HG02938 (cell line): ENCODE measurements at regions not wholly inside any gene's neighbourhood (a gene's known extent, or its start where the extent isn't known, plus 50 kb on each side); places are given as distances from the start of the nearest gene placed in this dataset.
"Not testable (repeated sequence)": the region's sequence is repeated elsewhere in the genome, so short reads cannot be mapped to it uniquely, and the experiment has no call there.

Experiments
- ATAC-seq: cut with Tn5 transposase; IDR thresholded peaks from one replicate; pipeline ENCODE4 v1.9.1; 2021; ENCODE audit warnings: mild to moderate bottlenecking, moderate library complexity; ENCODE audit not compliant: unreplicated experiment

DNA sequence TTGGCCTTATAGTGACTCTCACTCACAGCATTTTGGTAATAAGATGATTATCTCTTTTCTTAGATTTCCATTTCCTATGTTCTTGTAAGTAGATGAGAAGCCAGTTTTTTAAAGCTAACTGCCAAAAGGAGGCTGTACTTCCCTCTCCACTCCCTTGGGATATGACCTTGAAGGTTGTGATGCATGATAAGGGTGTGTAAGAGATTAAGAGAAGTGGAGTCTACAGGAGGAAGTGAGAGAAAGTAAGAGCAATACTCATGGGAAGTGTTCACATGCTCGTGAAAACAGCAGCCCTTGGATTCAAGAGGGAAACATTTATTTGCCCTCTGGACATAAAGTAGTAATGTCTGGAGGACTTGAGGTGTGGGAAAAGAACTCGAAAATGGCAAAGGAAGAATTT is 171.5 kb downstream of the EVA1A start:
- ATAC-seq = no peak

DNA sequence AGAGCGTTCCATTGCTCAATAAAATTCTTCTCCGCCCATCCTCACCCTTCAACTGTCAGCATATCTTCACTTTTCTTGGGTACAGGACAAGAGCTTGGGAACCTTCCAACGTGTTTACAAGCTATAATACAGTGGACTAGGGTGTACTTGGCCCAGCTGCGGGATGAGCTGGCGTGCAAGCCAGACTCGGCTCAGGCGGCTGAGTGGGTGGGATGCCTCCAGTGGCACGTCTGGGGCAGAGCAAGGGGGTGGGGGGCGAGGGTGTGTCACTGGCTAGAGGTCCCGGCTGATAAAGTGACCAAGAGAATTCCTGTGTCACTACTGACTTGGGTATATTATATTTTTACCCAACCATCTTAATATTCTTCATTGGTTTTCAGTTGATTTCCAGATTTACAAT is 179.7 kb downstream of the EVA1A start:
- no peak for ATAC-seq

DNA sequence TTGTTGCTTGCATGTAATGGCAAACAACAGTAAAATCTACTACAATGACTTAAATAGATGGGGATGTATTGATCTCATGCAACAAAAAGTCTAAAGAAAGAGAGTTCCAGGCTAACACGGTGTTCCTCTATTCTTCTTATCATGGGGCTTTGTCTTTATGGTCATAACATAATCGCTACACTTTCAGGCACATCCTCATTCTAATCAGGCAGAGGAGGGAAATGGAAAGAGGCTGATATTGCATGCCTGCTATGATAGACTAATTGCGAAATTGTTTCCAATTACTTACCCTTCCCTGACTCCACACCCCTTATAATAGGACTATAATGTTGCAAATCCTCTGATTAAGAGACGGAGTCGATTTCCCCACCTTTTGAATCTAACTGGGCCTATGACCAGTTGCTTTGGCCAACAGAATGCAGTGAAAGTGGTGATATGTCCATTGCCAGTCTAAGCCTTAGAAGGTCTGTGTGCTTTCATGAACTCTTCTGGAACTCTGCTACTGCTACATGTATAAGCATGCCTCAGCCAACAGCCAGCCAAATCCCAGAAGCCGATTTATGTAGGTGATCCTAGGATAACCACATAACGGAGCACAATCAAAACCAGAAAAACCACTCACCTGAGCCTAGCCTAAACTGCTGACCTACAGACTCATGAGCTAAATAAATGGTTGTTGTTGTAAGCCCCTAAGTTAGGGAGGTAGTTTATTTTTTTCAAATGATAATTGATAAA is 180.3 kb upstream of the TACR1 start:
- ATAC-seq = no peak

DNA sequence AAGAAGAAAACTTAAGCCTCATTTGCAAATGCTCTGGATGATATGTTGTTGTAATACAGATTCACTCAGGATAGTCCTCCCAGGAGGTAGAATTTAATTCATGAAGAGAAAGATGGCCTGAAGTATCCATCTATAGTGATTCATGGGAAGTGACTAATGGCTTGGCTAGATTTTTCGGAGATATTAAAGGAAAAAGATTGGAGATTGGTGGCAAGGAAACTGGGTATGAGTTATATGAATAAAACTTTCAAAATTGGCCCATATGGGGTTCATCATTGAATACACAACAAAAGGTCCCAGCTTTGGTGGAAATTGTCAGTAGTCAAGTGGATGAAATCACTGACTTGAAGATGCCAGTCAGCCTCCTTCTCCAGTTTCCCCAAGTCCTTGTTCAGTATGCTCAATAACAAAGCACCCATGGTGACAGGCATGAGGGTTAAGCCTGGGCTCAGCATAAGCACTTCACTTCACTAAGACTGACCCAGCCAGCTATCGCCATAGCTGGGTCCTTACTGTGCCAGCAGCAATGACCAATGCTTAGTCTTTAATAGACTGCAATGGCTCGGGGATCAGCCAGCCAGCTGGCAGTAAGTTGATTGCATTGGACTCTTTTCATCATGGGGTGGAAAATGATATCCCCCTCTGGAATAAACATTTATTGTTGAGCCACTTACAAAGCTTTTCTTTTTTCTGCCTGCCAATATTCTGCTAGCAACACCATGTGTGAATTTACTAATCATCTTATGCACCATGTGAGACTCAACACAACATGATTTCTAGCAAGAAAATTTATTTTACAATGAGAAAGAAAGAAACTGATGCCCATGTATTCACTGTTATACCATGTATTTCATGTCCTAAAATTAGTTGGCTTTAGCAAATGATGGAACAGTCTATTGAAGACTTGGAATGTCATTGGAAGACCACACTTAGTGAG is 176.6 kb upstream of the TACR1 start:
- no peak for ATAC-seq

DNA sequence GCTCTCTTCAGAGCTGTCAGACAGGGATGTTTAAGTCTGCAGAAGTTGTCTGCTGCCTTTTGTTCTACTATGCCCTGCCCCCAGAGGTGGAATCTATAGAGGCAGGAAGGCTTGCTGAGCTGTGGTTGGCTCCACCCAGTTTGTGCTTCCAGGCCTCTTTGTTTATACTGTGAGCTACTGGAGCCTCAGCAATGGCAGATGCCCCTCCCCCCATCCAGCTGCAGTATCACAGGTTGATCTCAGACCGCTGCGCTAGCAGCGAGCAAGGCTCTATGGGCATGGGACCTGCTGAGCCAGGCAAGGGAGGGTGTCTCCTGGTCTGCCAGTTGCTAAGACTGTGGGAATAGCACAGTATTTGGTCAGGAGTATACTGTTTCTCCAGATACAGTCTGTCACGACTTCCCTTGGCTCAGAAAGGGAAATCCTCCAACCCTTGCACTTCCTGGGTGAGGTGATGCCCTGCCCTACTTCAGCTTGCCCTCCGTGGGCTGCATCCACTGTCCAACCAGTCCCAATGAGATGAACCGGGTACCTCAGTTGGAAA is 175.2 kb upstream of the TACR1 start:
- ATAC-seq = not testable (repeated sequence)

DNA sequence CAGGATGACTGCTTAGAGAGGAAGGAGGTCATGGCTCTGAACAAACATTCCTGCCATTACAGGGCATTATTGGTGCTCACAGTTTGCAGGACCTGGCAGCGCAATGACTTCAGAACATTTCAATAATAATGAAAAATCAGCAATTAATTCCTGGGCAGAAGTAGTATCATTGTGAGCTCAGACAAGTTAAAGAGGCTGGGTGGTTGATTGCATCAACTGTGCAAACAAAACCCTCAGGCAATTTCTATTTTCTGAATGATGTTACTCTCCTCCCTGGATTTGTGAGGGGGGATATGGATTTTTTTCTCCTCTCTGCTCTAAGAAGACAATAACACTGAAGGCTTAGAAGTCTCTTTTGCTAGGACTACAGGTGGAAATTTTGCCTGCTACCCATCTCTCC is 168.1 kb upstream of the TACR1 start:
- no peak for ATAC-seq

DNA sequence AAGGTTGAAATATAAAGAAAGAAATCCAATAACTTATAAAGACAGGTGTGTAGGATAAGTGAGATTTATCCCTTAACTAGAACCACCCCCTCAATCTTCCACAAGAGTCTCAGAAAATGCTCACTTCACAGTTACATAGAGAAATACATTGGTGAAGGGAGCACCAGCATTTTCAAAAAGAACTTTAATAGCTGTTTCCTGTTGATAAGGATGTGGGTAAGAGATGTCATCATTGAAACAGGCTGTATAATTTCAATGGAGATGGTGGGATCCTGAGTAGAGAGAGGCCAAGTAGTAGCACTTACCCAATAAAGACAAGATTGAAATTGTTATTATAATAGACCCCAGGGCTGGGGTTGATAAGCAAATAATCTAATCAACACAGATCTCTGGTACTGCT is 162.2 kb upstream of the TACR1 start:
- no peak for ATAC-seq

DNA sequence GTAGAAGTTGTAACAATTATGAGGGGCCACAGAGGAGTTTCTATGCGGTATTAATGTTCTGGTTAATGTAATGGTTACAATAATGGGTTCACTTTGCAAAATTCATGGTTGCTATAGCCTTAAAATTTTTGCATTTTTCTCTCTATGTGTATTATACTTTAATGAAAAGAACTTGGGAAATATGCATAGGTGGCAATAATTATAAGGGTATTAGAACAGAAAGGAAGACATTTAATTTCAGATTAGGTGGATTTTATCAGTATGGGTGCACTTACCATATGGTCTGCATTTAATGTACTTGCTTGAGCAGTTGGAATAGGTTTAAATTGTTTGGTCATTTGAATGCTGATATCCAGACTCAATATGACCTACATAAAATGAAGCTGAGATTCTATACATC is 161.6 kb upstream of the TACR1 start:
- no peak for ATAC-seq

DNA sequence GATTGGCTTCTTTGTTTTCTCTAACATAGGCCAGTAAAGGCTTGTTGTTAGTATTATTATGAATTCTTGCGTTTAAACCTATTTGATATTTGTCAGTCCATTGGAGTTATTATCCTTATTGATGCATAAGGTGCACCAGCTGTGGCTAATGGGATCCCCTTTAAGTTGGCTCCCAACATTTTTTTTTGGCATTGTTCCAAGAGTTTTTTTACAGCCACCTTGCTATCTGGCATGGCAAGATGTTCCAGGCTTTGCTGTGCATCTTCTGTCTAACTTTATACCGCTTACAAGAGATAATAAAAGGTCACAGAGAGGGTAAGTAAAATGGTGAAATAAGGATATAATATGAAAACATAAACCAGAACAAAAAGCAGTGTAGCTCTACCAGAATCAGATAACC is 157.5 kb upstream of the TACR1 start:
- ATAC-seq = no peak

DNA sequence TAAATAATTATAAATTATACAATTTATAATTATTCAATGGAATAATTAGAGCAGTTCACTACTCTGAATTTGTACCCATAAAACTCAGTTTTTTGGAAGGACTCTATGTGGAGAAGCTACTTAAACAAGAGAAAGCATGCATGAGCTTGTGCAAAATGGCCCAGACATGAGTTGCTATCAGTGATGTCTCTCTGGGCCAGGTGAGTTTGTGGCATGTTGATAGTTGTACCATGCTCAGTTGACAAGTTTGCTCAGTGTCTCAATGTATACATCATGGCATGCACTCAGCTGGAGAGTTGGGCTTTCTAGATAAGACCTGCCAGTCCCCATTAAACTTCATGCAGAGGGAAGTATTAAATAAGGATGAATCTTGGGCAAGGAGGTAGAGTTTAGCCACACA is 153.8 kb upstream of the TACR1 start:
- ATAC-seq = no peak

DNA sequence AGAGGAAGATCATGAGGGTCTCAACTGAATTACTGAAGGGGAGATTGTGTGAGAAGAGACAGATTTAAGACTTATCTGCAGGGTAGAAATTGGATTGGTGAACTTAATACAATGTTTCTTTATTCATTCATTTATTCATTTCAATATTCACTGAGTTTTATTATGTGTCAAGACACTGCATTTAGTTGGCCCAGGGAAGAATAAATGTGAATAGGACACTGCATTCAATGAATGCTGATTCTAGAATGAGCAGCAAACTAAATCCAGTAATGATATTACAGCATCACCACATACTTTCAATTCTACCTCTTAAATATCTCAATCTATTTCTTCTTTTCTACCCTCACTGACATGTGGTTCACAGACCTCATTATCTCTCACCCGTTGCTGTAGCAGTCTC is 149.0 kb upstream of the TACR1 start:
- ATAC-seq = no peak

DNA sequence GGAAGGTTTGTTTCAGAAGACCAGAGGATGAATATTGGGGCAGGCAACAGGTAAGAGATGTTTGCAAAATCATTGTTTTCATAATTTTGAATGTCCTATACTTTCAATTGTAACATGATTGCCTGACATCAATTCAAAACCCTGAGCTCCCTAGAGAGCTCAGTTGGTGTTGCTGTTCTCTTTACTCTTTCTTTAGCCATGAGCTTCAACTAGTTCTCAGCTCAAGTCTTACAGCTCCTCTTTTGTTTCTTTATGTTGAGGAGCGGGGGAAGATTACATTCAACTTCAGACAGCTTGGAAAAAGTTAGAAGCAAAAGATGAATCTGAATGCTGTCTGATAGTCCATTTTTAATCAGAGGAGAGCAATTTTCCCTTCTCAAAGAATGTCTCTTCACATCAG is 144.8 kb upstream of the TACR1 start:
- no peak for ATAC-seq

DNA sequence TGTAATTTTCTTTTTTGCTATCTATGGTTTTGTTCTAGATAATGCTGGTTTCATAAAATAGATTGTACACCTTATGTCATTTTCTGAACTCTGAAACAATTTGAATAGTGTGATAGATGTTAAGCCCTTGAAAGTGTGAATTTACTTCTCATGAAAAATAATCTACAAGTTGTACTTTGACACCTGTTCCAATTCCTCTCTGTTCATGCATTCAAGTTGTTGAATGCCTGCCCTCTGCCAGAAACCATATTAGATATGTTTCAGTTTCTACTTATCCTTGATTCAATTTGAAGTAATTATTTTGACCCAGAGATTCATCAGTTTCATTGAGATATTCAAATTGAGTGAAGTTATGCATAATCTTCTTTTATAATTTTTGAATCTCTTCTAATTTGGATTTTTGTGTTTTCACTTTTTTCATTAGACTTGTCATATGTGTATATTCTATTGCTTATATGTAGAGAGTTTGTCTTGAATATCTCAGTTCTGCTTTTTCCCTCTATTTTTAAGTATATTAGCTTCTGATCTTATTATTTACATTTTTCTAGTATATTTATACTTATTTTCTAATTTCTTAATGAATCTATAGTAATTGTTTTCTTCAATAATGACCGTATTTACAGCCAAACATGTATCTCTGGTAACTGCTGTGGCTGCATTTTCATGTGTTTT is 143.3 kb upstream of the TACR1 start:
- peak; percentile 72 for ATAC-seq

DNA sequence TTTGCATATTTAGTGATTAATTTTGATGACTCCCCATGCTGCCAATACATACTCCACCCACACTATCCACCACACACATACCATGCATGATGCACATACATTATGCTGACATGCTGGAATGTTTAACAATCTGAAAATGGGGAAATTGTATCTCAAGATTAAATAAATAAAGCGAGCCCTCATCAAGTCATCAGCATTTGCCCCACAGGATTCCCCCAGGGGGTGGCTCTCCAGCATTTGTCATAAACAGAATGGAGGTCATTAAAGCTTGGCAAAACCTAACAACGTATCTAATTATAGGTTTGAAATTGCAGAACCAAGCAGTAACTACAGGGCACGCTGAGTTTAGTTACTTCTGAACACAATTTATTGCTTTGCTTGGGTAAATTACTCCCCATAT is 141.2 kb upstream of the TACR1 start:
- no peak for ATAC-seq

DNA sequence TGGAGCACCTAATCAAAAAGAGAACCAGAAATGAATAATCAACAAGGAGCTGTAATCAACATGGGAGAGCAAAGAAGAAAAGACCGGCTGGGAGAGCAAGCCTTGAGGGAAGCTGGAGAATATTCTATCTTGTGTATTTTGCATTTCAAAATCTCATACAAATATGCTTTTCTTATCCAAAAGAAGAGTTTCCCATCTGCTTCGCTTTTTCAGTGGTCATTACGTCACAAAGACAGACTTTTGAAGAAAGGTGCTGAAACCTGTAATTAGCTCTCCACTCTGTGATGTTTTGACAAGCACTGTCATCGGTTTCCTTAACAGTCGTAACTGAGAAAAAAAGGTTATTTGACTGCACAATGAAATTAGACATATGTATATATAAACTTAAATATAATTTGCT is 139.1 kb upstream of the TACR1 start:
- no peak for ATAC-seq

DNA sequence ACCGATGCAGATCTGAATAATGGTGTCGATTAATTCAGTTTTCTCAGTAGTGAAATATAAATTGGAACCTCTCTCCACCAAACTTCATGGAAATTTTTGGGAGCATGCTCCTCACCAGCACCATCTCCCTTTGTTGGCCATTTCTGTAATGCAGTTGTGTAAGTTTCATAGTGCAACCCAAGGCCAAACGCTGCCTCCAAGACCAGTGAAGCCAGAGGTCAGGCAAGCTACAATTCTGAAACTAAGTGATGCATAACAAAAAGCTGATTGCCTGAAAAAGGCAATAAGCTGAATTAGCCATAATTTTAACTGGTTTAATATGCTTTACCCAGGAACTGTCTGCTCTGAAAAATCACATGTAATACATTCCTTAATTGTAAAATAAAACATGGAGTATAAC is 138.3 kb upstream of the TACR1 start:
- no peak for ATAC-seq

DNA sequence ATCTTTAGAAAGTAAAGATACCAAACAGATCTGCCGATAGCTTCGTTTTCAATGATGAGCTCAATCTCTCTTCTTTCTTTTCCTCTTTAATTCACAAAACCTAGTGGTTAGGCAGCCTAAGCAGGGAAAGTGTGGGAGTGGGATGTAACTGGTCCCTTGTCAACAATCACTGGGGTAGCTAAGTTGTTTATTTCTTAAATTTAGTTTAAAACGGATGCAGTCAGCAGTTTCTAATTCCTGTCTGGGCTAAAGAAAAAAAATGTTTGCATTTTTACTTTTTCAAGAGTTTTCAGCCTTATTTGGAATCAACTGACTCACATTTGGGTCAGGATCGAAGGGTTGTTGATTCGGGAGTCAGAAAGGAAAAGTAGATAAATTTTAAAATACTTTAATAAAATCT is 137.7 kb upstream of the TACR1 start:
- no peak for ATAC-seq

DNA sequence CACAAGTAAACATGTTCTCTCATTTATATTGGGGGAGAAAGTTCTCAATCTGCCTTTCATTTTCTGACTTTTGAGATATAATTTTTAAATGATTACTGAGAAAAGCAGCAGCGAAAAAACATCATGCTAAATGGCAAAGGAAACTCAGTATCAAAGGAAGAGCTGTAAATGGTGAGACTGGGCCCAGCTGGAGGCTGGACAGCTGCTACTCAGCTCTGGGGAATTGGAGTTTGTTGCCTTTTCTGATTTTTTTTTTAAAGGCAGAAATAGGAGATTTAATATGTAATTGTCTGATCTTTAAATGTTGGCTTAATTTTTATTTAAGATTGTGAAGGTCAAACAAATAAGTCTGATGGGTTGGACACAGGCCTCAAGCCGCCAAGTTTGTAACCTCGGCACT is 137.1 kb upstream of the TACR1 start:
- no peak for ATAC-seq

DNA sequence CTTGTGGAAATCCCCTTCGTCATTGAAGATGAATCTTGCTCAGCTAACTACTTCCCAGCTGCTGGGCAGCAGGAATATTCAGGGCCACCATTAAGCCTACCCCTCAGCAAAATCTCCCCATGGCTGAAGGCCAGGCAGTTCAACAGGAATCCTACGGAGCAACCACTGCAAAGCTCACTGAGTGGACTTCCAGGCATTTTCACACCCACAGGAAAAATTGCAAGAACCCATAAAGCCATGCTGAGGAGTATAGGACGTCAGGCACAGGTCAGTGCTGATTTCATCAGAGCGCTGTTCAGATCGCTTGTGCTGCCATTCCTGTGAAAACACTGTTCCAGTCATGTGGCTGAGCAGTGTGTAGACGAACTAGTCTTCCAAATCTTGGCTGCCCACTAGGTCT is 134.8 kb upstream of the TACR1 start:
- no peak for ATAC-seq

DNA sequence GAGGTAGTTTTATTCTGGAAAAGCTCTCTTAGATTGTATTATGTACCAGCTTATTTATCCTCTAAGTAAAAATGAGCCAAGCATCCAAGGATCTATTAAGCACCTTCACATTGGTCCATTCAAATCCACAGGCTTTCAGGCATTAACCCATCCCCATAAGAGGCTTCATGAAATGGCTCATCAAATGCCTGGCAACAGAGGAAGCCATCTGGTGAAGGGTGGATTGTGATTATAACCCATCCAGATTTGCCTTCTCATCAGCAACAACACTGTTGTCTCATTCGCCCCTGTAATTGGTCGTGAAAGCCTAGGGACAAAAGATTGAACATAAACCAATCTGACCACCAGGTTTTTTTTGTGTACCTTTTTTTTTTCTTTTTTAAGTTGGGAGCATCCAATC is 134.3 kb upstream of the TACR1 start:
- no peak for ATAC-seq

DNA sequence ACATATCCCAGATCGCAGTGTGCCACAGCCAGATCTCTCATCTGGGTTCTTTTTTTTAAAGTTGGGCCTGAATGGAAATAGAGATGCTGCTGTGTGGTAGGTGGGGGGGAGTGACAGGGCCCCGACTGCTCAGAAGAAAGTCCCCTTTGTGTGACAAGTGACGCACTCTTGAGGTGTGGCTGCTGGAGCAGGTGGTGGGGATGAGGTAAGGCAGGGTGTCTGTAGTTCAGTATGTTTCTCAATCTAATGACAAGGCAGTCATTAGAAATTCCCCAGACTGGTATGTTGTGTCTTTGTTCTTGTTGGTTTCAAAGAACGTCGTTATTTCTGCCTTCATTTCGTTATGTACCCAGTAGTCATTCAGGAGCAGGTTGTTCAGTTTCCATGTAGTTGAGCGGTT is 128.8 kb upstream of the TACR1 start:
- ATAC-seq = no peak

DNA sequence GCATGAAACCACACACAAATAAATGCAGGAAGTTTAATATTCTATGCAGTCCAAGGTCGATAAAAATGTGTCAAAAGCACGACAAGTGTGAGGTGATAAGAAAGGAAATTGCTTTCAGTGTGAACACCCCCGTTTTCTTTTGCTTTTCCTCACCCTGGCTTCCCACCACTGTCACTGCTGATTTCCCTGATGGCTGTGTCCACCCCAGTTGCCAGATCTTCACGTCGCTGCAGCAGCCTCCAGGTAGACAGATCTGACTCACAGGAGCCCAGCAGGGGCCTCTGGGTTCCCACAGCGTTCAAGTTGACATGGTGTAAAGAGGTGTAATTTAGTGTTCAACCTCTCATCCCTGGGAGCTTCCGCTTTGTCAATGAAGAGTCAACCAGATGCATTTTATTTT is 128.0 kb upstream of the TACR1 start:
- no peak for ATAC-seq
